Keratinocyte (primary cell): ENCODE measurements at regions not wholly inside any gene's neighbourhood (a gene's known extent, or its start where the extent isn't known, plus 50 kb on each side); places are given as distances from the start of the nearest gene placed in this dataset.

Experiments
- CTCF ChIP-seq, 3 experiments: IDR thresholded peaks in 1 of 3; conservative IDR thresholded peaks in 1 of 3; optimal IDR thresholded peaks in 1 of 3; 2 replicates in 2 of 3; 3 replicates in 1 of 3; pipeline versions ENCODE3 to v1.5.1; 2011; ENCODE audit warnings: low read length in 3 of 3, mild to moderate bottlenecking in 3 of 3, moderate library complexity in 2 of 3, control low read depth in 1 of 3, inconsistent platforms in 1 of 3; ENCODE audit not compliant: insufficient read depth in 2 of 3; ENCODE audit errors: extremely low read depth in 1 of 3
- EZH2 ChIP-seq: IDR thresholded peaks from one replicate; pipeline ENCODE4 v1.6.1; 2012; ENCODE audit warnings: inconsistent platforms, mild to moderate bottlenecking, low read length, moderate library complexity

- TF ChIP-seq CTCF (optimal IDR thresholded peaks at IDR 0.05 in 1 of 3, IDR thresholded peaks at IDR 0.05 in 1 of 3, conservative IDR thresholded peaks at IDR 0.05 in 1 of 3; ENCODE audit: extremely low read depth in 1 of 3, insufficient read depth in 2 of 3, low read length in 3 of 3) (no peak), EZH2 (no peak)
Observed at GRCh38 chr18:39341129-39341528, 1775.5 kb upstream of the CELF4 start.
